ENCODE measurements at regions not wholly inside any gene's neighbourhood (a gene's known extent, or its start where the extent isn't known, plus 50 kb on each side); places are given as distances from the start of the nearest gene placed in this dataset.

DNA sequence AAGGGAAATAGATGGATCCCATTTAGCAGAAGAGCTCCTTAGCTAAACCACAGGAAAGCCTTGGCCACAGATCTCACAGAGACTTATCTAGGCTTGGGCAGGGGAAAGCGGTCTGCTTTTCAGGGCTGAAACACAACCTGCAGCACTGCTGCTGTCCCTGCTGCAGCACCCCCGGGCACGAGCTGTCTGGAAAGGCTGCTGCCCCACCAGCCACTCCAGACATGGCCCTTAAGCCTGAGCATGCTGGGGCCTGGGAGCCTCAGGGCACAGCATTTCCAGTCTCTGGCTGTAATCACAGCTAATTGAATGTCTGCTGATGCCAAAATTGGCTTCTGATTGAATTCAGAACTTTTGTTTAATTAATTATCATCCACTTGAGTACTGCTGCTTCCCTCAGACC, 115.0 kb downstream of the TMPRSS5 start:
- TF ChIP-seq ZNF274 (IDR thresholded peaks at IDR 0.05; ENCODE audit: insufficient read depth, insufficient read length), result no peak
- TF ChIP-seq SMARCA5 (IDR thresholded peaks at IDR 0.05), result no peak
- no peak for TF ChIP-seq BHLHE40 (IDR thresholded peaks at IDR 0.05; ENCODE audit: borderline replicate concordance in 1 of 2, low read depth in 2 of 2, low read length in 1 of 2)
- TF ChIP-seq RFX5 (IDR thresholded peaks at IDR 0.05; ENCODE audit: low read depth, low read length), result no peak
- TF ChIP-seq CREB1 (IDR thresholded peaks at IDR 0.05; ENCODE audit: low read depth), result no peak
- TF ChIP-seq, protein P1, sequence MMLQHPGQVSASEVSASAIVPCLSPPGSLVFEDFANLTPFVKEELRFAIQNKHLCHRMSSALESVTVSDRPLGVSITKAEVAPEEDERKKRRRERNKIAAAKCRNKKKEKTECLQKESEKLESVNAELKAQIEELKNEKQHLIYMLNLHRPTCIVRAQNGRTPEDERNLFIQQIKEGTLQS (IDR thresholded peaks at IDR 0.05; ENCODE audit: borderline replicate concordance, extremely low read depth, low read depth, low read length), result no peak
- TF ChIP-seq PAX5 (IDR thresholded peaks at IDR 0.05; ENCODE audit: borderline replicate concordance, low read depth, low read length), result no peak
- TF ChIP-seq, protein P2, sequence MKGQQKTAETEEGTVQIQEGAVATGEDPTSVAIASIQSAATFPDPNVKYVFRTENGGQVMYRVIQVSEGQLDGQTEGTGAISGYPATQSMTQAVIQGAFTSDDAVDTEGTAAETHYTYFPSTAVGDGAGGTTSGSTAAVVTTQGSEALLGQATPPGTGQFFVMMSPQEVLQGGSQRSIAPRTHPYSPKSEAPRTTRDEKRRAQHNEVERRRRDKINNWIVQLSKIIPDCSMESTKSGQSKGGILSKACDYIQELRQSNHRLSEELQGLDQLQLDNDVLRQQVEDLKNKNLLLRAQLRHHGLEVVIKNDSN (IDR thresholded peaks at IDR 0.05; ENCODE audit: borderline replicate concordance, extremely low read length, insufficient read depth, low read depth, low read length), result no peak
- TF ChIP-seq YY1 (IDR thresholded peaks at IDR 0.05; ENCODE audit: low read depth, low read length), result no peak
- TF ChIP-seq RAD21 (IDR thresholded peaks at IDR 0.05; ENCODE audit: insufficient read depth, low read depth, low read length), result no peak
- no peak for TF ChIP-seq HDAC2 (IDR thresholded peaks at IDR 0.05)
- no peak for TF ChIP-seq SMC3 (IDR thresholded peaks at IDR 0.05; ENCODE audit: borderline replicate concordance, low read length)
- no peak for TF ChIP-seq RELA (IDR thresholded peaks at IDR 0.05; ENCODE audit: borderline replicate concordance, partially characterized antibody)
- Histone ChIP-seq H3K27me3 (replicated peaks in 1 of 2; ENCODE audit: control insufficient read depth in 2 of 2, insufficient read depth in 2 of 2, low read length in 1 of 2) (no peaks in the 10 kb centered on the region; a peak in 1 of 4 replicates), H3K9ac (ENCODE audit: control insufficient read depth, insufficient read depth, low read length) (no peak overlapping the region), H3K9me3 (replicated peaks; ENCODE audit: control insufficient read depth, insufficient read depth, low read length) (no peaks in the 10 kb centered on the region), H2AFZ (ENCODE audit: control insufficient read depth, low read depth, low read length) (no peak overlapping the region), H3K79me2 (ENCODE audit: control insufficient read depth, insufficient read depth, low read length) (no peaks in the 10 kb centered on the region), H4K20me1 (ENCODE audit: control insufficient read depth, insufficient read depth) (no peaks in the 10 kb centered on the region), H3K4me3 (no peak overlapping the region), H3K4me1 (ENCODE audit: control insufficient read depth, insufficient read depth, low read length) (no peaks in the 10 kb centered on the region), H3K36me3 (ENCODE audit: control insufficient read depth in 2 of 2, insufficient read depth in 2 of 2, low read length in 1 of 2) (no peaks in the 10 kb centered on the region), H3K27ac (ENCODE audit: control insufficient read depth, insufficient read depth) (no peak overlapping the region), H3K4me2 (ENCODE audit: control insufficient read depth, insufficient read depth) (no peak overlapping the region)
- in situ Hi-C loops (cut with MboI), result no loop called here
- 4% methylated on average over 3 of the region's 3 CpGs for WGBS (ENCODE audit: insufficient coverage, insufficient replicate concordance, low lambda C conversion rate, missing lambda C conversion rate)
- intact Hi-C loops (cut with micrococcal nuclease; ENCODE audit: unreplicated experiment), result no loop called here
- no TSS peak for BruUV-seq (replicated peaks)
- ChIA-PET SMC1A (ENCODE audit: uncharacterized antibody, unreplicated experiment) (no interaction called here), POLR2A (no interaction called here), CTCF (interaction anchor here (0.5 kb wide), 1 partner anchor 284 kb away, joined by 3 read pairs; no protein-coding TSS in a partner anchor), RAD21 (ENCODE audit: unreplicated experiment) (no interaction called here)
- ATAC-seq, result no peak
- FAIRE-seq, result no peak
- DNase-seq (ENCODE audit: low read depth, low spot score), result no peak
